ENCODE measurements at regions not wholly inside any gene's neighbourhood (a gene's known extent, or its start where the extent isn't known, plus 50 kb on each side); places are given as distances from the start of the nearest gene placed in this dataset.

GRCh38 chr16:85261657-85262557, 149.6 kb upstream of the CIBAR2 start:
- TF ChIP-seq EP300 (IDR thresholded peaks at IDR 0.05) (no peak), CTCF (IDR thresholded peaks at IDR 0.05) (no peak)
